ENCODE measurements at regions not wholly inside any gene's neighbourhood (a gene's known extent, or its start where the extent isn't known, plus 50 kb on each side); places are given as distances from the start of the nearest gene placed in this dataset.

- TF ChIP-seq EZH2 (IDR thresholded peaks at IDR 0.05) (no peak), POLR2AphosphoS5 (IDR thresholded peaks at IDR 0.05; ENCODE audit: borderline replicate concordance, low read depth, low read length) (no peak), FOXP2 (optimal IDR thresholded peaks at IDR 0.05; ENCODE audit: control extremely low read depth, extremely low read length, insufficient read depth) (no peak)
These were observed 134.9 kb upstream of the TOP1 start for GRCh38 chr20:40893610-40894236.
